Thoracic aorta (tissue), 2 donors: ENCODE measurements at regions not wholly inside any gene's neighbourhood (a gene's known extent, or its start where the extent isn't known, plus 50 kb on each side); places are given as distances from the start of the nearest gene placed in this dataset.

Experiments used
- ATAC-seq: fragments of 150-250 bp; one replicate; pipeline ENCODE4 v1.8.0; 2017; ENCODE audit warnings: low read depth; ENCODE audit not compliant: insufficient number of reproducible peaks, low FRiP score
- DNase-seq: peaks from one replicate; pipeline ENCODE4 v3.0.0-alpha.2; 2020; ENCODE audit warnings: low spot score
- H3K27ac ChIP-seq, 2 donors: fragments of 200-600 bp; sonication (generic); 1 replicate in 1 of 2; 2 replicates in 1 of 2; pipeline ENCODE4 v1.5.1; 2016; ENCODE audit warnings: mild to moderate bottlenecking in 2 of 2, moderate library complexity in 2 of 2
- H3K27me3 ChIP-seq: fragments of 200-600 bp; sonication (generic); replicated peaks from 2 replicates; pipeline ENCODE4 v1.6.0; 2016; ENCODE audit warnings: mild to moderate bottlenecking; ENCODE audit not compliant: insufficient read depth
- H3K36me3 ChIP-seq: fragments of 200-600 bp; sonication (generic); one replicate; pipeline ENCODE4 v1.5.1; 2016
- H3K4me1 ChIP-seq, 2 donors: fragments of 200-600 bp; sonication (generic); 1 replicate in 1 of 2; 2 replicates in 1 of 2; pipeline versions ENCODE4 v1.5.1 to v1.6.0; 2016; ENCODE audit warnings: low read depth in 2 of 2, mild to moderate bottlenecking in 1 of 2; ENCODE audit not compliant: control insufficient read depth in 1 of 2
- H3K4me3 ChIP-seq: fragments of 200-600 bp; sonication (generic); 2 replicates; pipeline ENCODE4 v1.5.1; 2016; ENCODE audit warnings: mild to moderate bottlenecking
- H3K9me3 ChIP-seq: fragments of 200-600 bp; sonication (generic); 2 replicates; pipeline ENCODE4 v1.5.1; 2016
- CTCF ChIP-seq: fragments of 200-600 bp; sonication (generic); IDR thresholded peaks from one replicate; pipeline ENCODE4 v1.5.1; 2019; ENCODE audit warnings: antibody characterized with exemption

- Histone ChIP-seq H3K4me1 (no peaks in the 10 kb centered on the region), H3K9me3 (no peaks in the 10 kb centered on the region), H3K36me3 (no peaks in the 10 kb centered on the region), H3K27me3 (no peaks in the 10 kb centered on the region), H3K4me3 (no peak overlapping the region), H3K27ac (no peak overlapping the region)
- no peak for TF ChIP-seq CTCF
- ATAC-seq (no peak), DNase-seq (no peak)
Observed at GRCh38 chr1:189522441-189522840, 955.2 kb downstream of the BRINP3 start.

- Histone ChIP-seq H3K36me3 (no peaks in the 10 kb centered on the region), H3K4me3 (no peak overlapping the region), H3K4me1 (no peaks in the 10 kb centered on the region), H3K9me3 (no peaks in the 10 kb centered on the region), H3K27ac (no peak overlapping the region), H3K27me3 (no peaks in the 10 kb centered on the region)
- TF ChIP-seq CTCF = no peak
- no peak for DNase-seq
- ATAC-seq = no peak
Observed at GRCh38 chr1:189524501-189524900, 953.2 kb downstream of the BRINP3 start.

GRCh38 chr1:189530162-189530561 lies 947.5 kb downstream of the BRINP3 start:
- Histone ChIP-seq H3K9me3 (no peaks in the 10 kb centered on the region), H3K36me3 (no peaks in the 10 kb centered on the region), H3K4me1 (no peaks in the 10 kb centered on the region), H3K27me3 (no peaks in the 10 kb centered on the region), H3K27ac (no peak overlapping the region), H3K4me3 (no peak overlapping the region)
- no peak for DNase-seq
- no peak for TF ChIP-seq CTCF
- no peak for ATAC-seq

- Histone ChIP-seq H3K4me3 (no peak overlapping the region), H3K4me1 (no peaks in the 10 kb centered on the region), H3K9me3 (no peaks in the 10 kb centered on the region), H3K27me3 (no peaks in the 10 kb centered on the region), H3K27ac (no peak overlapping the region), H3K36me3 (no peaks in the 10 kb centered on the region)
- no peak for ATAC-seq
- DNase-seq = no peak
- no peak for TF ChIP-seq CTCF
Observed at GRCh38 chr1:189538271-189538670, 939.4 kb downstream of the BRINP3 start.

- no peak for TF ChIP-seq CTCF
- Histone ChIP-seq H3K4me1 (no peaks in the 10 kb centered on the region), H3K9me3 (no peaks in the 10 kb centered on the region), H3K27ac (no peak overlapping the region), H3K27me3 (no peaks in the 10 kb centered on the region), H3K4me3 (no peak overlapping the region), H3K36me3 (no peaks in the 10 kb centered on the region)
- ATAC-seq (no peak), DNase-seq (no peak)
Observed at GRCh38 chr1:189550498-189550897, 927.2 kb downstream of the BRINP3 start.
